HG03521 (cell line): ENCODE measurements at regions not wholly inside any gene's neighbourhood (a gene's known extent, or its start where the extent isn't known, plus 50 kb on each side); places are given as distances from the start of the nearest gene placed in this dataset.

Experiments used
- ATAC-seq: cut with Tn5 transposase; IDR thresholded peaks from one replicate; pipeline ENCODE4 v1.9.1; 2021; ENCODE audit warnings: mild to moderate bottlenecking, moderate library complexity; ENCODE audit not compliant: unreplicated experiment

- ATAC-seq, result no peak
These were observed 59.6 kb downstream of the OLIG3 start for GRCh38 chr6:137434640-137435039.

- ATAC-seq, result no peak
These were observed 62.1 kb downstream of the OLIG3 start for GRCh38 chr6:137432054-137432611.

GRCh38 chr6:137430954-137431353 lies 63.2 kb downstream of the OLIG3 start:
- ATAC-seq, result no peak

- ATAC-seq, result no peak
These were observed 66.4 kb downstream of the OLIG3 start for GRCh38 chr6:137427656-137428290.

- no peak for ATAC-seq
These were observed 68.0 kb downstream of the OLIG3 start for GRCh38 chr6:137426007-137426689.

GRCh38 chr6:137424251-137424650 lies 69.9 kb downstream of the OLIG3 start:
- ATAC-seq, result no peak

- ATAC-seq, result no peak
These were observed 70.6 kb downstream of the OLIG3 start for GRCh38 chr6:137423451-137424168.

GRCh38 chr6:137417396-137417795 lies 76.8 kb downstream of the OLIG3 start:
- no peak for ATAC-seq

GRCh38 chr6:137416376-137417109 lies 77.7 kb downstream of the OLIG3 start:
- ATAC-seq, result no peak

GRCh38 chr6:137415834-137416190 lies 78.4 kb downstream of the OLIG3 start:
- ATAC-seq, result no peak

GRCh38 chr6:137415127-137415833 lies 78.9 kb downstream of the OLIG3 start:
- no peak for ATAC-seq

- ATAC-seq, result no peak
These were observed 79.6 kb downstream of the OLIG3 start for GRCh38 chr6:137414599-137414998.

- no peak for ATAC-seq
These were observed 80.7 kb downstream of the OLIG3 start for GRCh38 chr6:137413482-137413881.

GRCh38 chr6:137412562-137412961 lies 81.6 kb downstream of the OLIG3 start:
- no peak for ATAC-seq

- ATAC-seq, result no peak
These were observed 84.9 kb downstream of the OLIG3 start for GRCh38 chr6:137409266-137409777.

GRCh38 chr6:137407816-137408215 lies 86.4 kb downstream of the OLIG3 start:
- ATAC-seq, result no peak

- ATAC-seq, result no peak
These were observed 88.4 kb downstream of the OLIG3 start for GRCh38 chr6:137405806-137406205.

- no peak for ATAC-seq
These were observed 90.3 kb downstream of the OLIG3 start for GRCh38 chr6:137403855-137404254.

- ATAC-seq, result no peak
These were observed 90.8 kb downstream of the OLIG3 start for GRCh38 chr6:137403443-137403842.

GRCh38 chr6:137402143-137402680 lies 92.0 kb downstream of the OLIG3 start:
- no peak for ATAC-seq
